Activated B cell treated with CpG ODN at 0.5 μM for 24 hours (primary cell): ENCODE measurements at regions not wholly inside any gene's neighbourhood (a gene's known extent, or its start where the extent isn't known, plus 50 kb on each side); places are given as distances from the start of the nearest gene placed in this dataset.
A peak's percentile ranks its signal among the peaks of the same experiment; 100 is the strongest.

Experiments used
- ATAC-seq: fragments of 200-7000 bp; cut with Tn5 transposase; one replicate; pipeline ENCODE4 v1.10.0; 2021; ENCODE audit warnings: low read depth, mild to moderate bottlenecking, moderate library complexity
- CTCF ChIA-PET: fragments of 350-600 bp; sonication (Branson Sonifier 250); formaldehyde crosslinking; loops from one replicate; lab custom pipeline; 2021; ENCODE audit warnings: antibody characterized with exemption; lab: Charles Lee
- POLR2A ChIA-PET: fragments of 350-600 bp; sonication (Branson Sonifier 250); formaldehyde crosslinking; loops from one replicate; lab custom pipeline; 2021; ENCODE audit warnings: antibody characterized with exemption; lab: Charles Lee
- DNase-seq: peaks from one replicate; pipeline ENCODE4 v3.0.0; 2022
- H3K27ac Mint-ChIP-seq: one replicate; pipeline ENCODE4 v1.8.0; 2020; ENCODE audit warnings: mixed read lengths
- H3K27me3 Mint-ChIP-seq: one replicate; pipeline ENCODE4 v1.8.0; 2021; ENCODE audit warnings: mixed read lengths
- H3K36me3 Mint-ChIP-seq: one replicate; pipeline ENCODE4 v1.8.0; 2021; ENCODE audit warnings: low read depth, mixed read lengths
- H3K4me1 Mint-ChIP-seq: one replicate; pipeline ENCODE4 v1.8.0; 2021; ENCODE audit warnings: mixed read lengths
- H3K4me3 Mint-ChIP-seq: one replicate; pipeline ENCODE4 v1.8.0; 2020; ENCODE audit warnings: mild to moderate bottlenecking, mixed read lengths
- H3K9me3 Mint-ChIP-seq: one replicate; pipeline ENCODE4 v1.8.0; 2020; ENCODE audit warnings: mixed read lengths
- intact Hi-C: fragments of 100-400 bp; cut with micrococcal nuclease; formaldehyde crosslinking; loops from one replicate; pipeline ENCODE4 v1.15.1; 2024
- TF ChIP-seq, protein P1 (sequence below): fragments of 200-600 bp; IDR thresholded peaks from one replicate; pipeline ENCODE4 v1.8.0; 2022; ENCODE audit warnings: antibody characterized with exemption, mild to moderate bottlenecking

DNA sequence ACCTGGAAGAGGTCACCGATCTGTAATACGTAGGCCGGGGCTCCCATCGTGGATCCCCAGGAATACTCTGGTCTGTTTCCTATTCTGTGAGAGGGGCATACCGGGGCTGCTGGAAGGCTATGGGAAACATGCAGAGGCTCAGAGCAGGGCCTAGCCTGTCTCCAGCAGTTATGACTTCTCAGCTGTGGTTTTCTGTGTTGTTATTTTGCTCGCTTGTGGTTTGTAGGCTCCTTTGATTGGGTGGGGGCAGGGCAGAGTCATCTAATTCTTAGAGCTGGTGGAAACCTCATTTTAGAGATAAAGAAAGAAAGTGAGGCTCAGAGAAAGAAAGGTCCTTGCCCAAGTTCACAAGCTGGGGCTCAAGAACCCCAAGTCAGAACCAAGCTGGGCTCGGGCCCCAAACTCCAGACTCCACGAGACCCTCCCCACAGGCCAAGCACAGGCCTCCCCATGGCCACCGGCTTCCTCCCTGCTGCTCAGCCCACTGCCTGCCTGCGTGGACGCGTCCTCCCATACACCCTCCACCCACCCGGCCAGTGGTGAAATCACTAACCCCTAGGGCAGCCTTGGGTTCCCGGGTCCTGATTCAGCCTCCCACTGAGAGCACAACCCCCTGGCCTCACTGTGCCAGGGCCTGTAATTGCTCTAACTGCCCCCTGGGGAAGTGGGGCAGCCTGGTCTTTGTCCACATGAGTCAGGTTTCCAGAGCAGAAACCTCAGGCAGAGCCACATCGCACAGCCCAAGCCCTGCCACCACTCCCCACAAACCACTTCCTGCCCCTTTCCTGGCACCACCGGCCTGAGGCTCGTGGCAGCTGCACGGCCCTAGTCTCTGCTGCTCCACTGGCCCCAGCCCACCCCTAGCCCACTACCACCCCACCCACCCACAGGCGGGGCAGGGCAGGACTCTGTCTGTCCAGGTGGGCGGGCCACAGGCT lies 270.8 kb downstream of the UACA start:
- TF ChIP-seq, protein P1, sequence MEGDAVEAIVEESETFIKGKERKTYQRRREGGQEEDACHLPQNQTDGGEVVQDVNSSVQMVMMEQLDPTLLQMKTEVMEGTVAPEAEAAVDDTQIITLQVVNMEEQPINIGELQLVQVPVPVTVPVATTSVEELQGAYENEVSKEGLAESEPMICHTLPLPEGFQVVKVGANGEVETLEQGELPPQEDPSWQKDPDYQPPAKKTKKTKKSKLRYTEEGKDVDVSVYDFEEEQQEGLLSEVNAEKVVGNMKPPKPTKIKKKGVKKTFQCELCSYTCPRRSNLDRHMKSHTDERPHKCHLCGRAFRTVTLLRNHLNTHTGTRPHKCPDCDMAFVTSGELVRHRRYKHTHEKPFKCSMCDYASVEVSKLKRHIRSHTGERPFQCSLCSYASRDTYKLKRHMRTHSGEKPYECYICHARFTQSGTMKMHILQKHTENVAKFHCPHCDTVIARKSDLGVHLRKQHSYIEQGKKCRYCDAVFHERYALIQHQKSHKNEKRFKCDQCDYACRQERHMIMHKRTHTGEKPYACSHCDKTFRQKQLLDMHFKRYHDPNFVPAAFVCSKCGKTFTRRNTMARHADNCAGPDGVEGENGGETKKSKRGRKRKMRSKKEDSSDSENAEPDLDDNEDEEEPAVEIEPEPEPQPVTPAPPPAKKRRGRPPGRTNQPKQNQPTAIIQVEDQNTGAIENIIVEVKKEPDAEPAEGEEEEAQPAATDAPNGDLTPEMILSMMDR: no peak
- Mint-ChIP-seq H3K9me3 (no peaks in the 10 kb centered on the region), H3K27me3 (no peaks in the 10 kb centered on the region), H3K27ac (peak overlapping the region; percentile 70), H3K4me3 (peak overlapping the region; percentile 64), H3K4me1 (peaks cover 72% of the 10 kb centered on the region), H3K36me3 (no peaks in the 10 kb centered on the region)
- DNase-seq (peak; percentile 60), ATAC-seq (peak; percentile 79)
- ChIA-PET CTCF (interaction anchor here (0.6 to 2.1 kb wide), 4 partner anchors 13 to 916 kb away, joined by 3 to 13 read pairs (median 6); no protein-coding TSS in a partner anchor), POLR2A (interaction anchor here (0.7 to 3.2 kb wide), 7 partner anchors 9 to 733 kb away, joined by 3 to 26 read pairs (median 5); partner anchors contain the start of gene TLE3)
- intact Hi-C loops: loop anchor here (1.0 to 2.0 kb wide), 2 partner anchors 12 to 14 kb away; no protein-coding TSS in a partner anchor

DNA sequence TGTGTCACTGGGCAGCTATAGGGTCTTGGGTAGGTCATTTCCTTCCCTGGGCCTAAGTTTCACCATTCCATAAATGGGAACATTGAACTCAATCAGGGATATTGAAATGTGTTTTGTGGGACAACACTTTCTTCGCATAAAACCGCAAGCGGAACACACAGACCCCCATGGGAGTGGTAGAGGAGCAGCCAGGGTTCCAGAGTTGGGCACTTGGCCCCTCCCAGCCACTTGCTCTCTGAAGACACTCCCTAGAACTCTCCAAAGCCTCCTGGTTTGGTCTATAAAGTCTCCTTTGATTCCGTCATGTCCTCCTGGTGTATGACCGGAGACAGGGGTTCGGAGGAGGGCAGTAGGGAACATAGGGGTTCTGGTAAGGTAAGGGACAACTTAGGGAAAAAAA lies 271.7 kb downstream of the UACA start:
- Mint-ChIP-seq H3K4me1 (peaks cover 72% of the 10 kb centered on the region), H3K4me3 (peak overlapping the region; percentile 52), H3K9me3 (no peaks in the 10 kb centered on the region), H3K27ac (peak overlapping the region; percentile 30), H3K27me3 (no peaks in the 10 kb centered on the region), H3K36me3 (no peaks in the 10 kb centered on the region)
- POLR2A ChIA-PET: interaction anchor here (0.6 to 3.2 kb wide), 7 partner anchors 10 to 731 kb away, joined by 3 to 26 read pairs (median 4); partner anchors contain the start of gene TLE3
- CTCF ChIA-PET: interaction anchor here (0.7 to 2.1 kb wide), 4 partner anchors 13 to 915 kb away, joined by 3 to 7 read pairs (median 4); partner anchors contain the start of gene TLE3
- DNase-seq (no peak), ATAC-seq (no peak)
- intact Hi-C loops: loop anchor here (2.0 kb wide), 1 partner anchor 13 kb away; no protein-coding TSS in a partner anchor
- TF ChIP-seq, protein P1: no peak

DNA sequence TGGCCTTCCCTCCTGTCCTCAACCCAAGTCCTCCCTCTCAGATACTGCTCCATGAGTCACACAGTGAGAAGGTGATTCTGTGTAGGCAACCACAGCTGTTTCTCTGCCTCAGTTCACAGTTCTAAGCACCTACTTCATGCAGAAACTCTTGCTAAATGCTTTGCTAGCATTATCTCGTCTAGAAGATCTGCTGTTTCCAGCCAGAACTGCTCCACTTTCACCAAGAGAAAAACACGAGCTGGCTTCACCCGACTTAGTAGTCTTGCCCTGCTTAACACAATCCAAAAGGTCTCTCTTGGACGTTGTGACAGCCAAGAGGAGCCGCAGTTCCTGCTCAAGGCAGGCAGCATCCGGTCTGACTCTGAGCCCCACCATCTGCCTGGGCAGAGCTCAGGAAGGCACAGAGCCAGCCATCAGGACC lies 272.1 kb downstream of the UACA start:
- ChIA-PET CTCF (interaction anchor here (0.7 to 2.1 kb wide), 4 partner anchors 14 to 915 kb away, joined by 3 to 7 read pairs (median 4); partner anchors contain the start of gene TLE3), POLR2A (interaction anchor here (0.6 to 3.2 kb wide), 5 partner anchors 14 to 731 kb away, joined by 3 to 26 read pairs (median 4); no protein-coding TSS in a partner anchor)
- DNase-seq: no peak
- Mint-ChIP-seq H3K4me1 (peaks cover 77% of the 10 kb centered on the region), H3K36me3 (no peaks in the 10 kb centered on the region), H3K27me3 (no peaks in the 10 kb centered on the region), H3K4me3 (peak overlapping the region; percentile 52), H3K27ac (peak overlapping the region; percentile 66), H3K9me3 (no peaks in the 10 kb centered on the region)
- no peak for ATAC-seq
- TF ChIP-seq, protein P1: no peak
- intact Hi-C loops: no loop called here

DNA sequence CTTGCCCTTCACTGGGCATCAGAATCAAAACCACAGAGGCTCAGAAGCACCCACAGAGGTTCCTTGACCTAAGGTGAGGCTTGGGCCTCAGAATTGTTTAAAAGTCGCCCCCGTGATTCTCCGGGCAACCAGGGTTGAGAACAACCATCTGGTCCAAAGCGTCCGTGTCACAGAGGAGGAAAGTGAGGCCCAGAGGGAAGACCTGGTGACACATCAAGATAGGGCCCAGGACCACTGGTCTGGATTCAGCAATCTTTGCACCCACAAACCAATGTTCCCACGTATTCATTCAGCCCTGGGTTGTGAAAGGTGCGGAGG lies 272.6 kb downstream of the UACA start:
- H3K27ac Mint-ChIP-seq: no peak overlapping the region
- intact Hi-C loops: no loop called here
- no peak for DNase-seq

More for the DNA sequence above, 272.6 kb downstream of the UACA start:
- Mint-ChIP-seq H3K36me3 (no peaks in the 10 kb centered on the region), H3K4me1 (peaks cover 80% of the 10 kb centered on the region), H3K27me3 (no peaks in the 10 kb centered on the region), H3K9me3 (no peaks in the 10 kb centered on the region), H3K4me3 (no peak overlapping the region)
- ATAC-seq: no peak
- TF ChIP-seq, protein P1: no peak
- POLR2A ChIA-PET: interaction anchor here (1.2 to 5.0 kb wide), 3 partner anchors 13 to 730 kb away, joined by 3 to 59 read pairs (median 4); no protein-coding TSS in a partner anchor
- CTCF ChIA-PET: interaction anchor here (0.7 to 1.0 kb wide), 3 partner anchors 14 to 393 kb away, joined by 3 to 6 read pairs (median 3); partner anchors contain the start of gene TLE3
